Stimulated activated CD4-positive, alpha-beta T cell treated with anti-CD3 and anti-CD28 coated beads, Interleukin-15, amount 100 ng/mL, for 1 hour (primary cell): ENCODE measurements at regions not wholly inside any gene's neighbourhood (a gene's known extent, or its start where the extent isn't known, plus 50 kb on each side); places are given as distances from the start of the nearest gene placed in this dataset.

Experiments used
- DNase-seq, 2 donors: peaks; one replicate each; pipeline ENCODE4 v3.0.0-alpha.2; 2020; ENCODE audit warnings: low read depth in 1 of 2, low spot score in 1 of 2

- DNase-seq, result no peak
These were observed 137.6 kb upstream of the MAGI2 start for GRCh38 chr7:79590916-79591623.

GRCh38 chr7:79590391-79590790, 136.9 kb upstream of the MAGI2 start:
- DNase-seq, result no peak

GRCh38 chr7:79570903-79571302, 117.4 kb upstream of the MAGI2 start:
- no peak for DNase-seq

- no peak for DNase-seq
These were observed 110.5 kb upstream of the MAGI2 start for GRCh38 chr7:79563821-79564522.

GRCh38 chr7:79555571-79555970, 102.1 kb upstream of the MAGI2 start:
- no peak for DNase-seq

GRCh38 chr7:79553811-79554555, 100.5 kb upstream of the MAGI2 start:
- DNase-seq, result no peak

GRCh38 chr7:79552463-79552862, 99.0 kb upstream of the MAGI2 start:
- no peak for DNase-seq

- DNase-seq, result no peak
These were observed 95.3 kb upstream of the MAGI2 start for GRCh38 chr7:79548727-79549126.

- no peak for DNase-seq
These were observed 93.7 kb upstream of the MAGI2 start for GRCh38 chr7:79547132-79547531.

- no peak for DNase-seq
These were observed 87.1 kb upstream of the MAGI2 start for GRCh38 chr7:79540592-79540991.

- DNase-seq, result no peak
These were observed 80.7 kb upstream of the MAGI2 start for GRCh38 chr7:79534128-79534527.

GRCh38 chr7:79531905-79532664, 78.6 kb upstream of the MAGI2 start:
- no peak for DNase-seq

GRCh38 chr7:79531116-79531515, 77.6 kb upstream of the MAGI2 start:
- no peak for DNase-seq

- no peak for DNase-seq
These were observed 76.4 kb upstream of the MAGI2 start for GRCh38 chr7:79529881-79530235.

- DNase-seq, result no peak
These were observed 75.9 kb upstream of the MAGI2 start for GRCh38 chr7:79529214-79529880.

GRCh38 chr7:79528421-79528820, 75.0 kb upstream of the MAGI2 start:
- no peak for DNase-seq

GRCh38 chr7:79524048-79524447, 70.6 kb upstream of the MAGI2 start:
- no peak for DNase-seq

GRCh38 chr7:79523436-79523835, 70.0 kb upstream of the MAGI2 start:
- no peak for DNase-seq

- DNase-seq, result no peak
These were observed 67.1 kb upstream of the MAGI2 start for GRCh38 chr7:79520543-79520942.

- DNase-seq, result no peak
These were observed 61.9 kb upstream of the MAGI2 start for GRCh38 chr7:79515358-79515757.

GRCh38 chr7:79513261-79513660, 59.8 kb upstream of the MAGI2 start:
- DNase-seq, result no peak
